Colonic mucosa (tissue), 4 donors: ENCODE measurements at regions not wholly inside any gene's neighbourhood (a gene's known extent, or its start where the extent isn't known, plus 50 kb on each side); places are given as distances from the start of the nearest gene placed in this dataset.

Experiments used
- DNase-seq: peaks from one replicate; pipeline ENCODE4 v3.0.0-alpha.2; 2020
- H3K27ac ChIP-seq: fragments of 200-600 bp; one replicate; pipeline ENCODE4 v1.8.0; 2021
- H3K27me3 ChIP-seq: fragments of 200-600 bp; one replicate; pipeline ENCODE4 v1.8.0; 2021
- H3K36me3 ChIP-seq: fragments of 200-600 bp; one replicate; pipeline ENCODE4 v1.8.0; 2021
- H3K4me1 ChIP-seq: fragments of 200-600 bp; one replicate; pipeline ENCODE4 v1.8.0; 2021; ENCODE audit warnings: mild to moderate bottlenecking
- H3K4me3 ChIP-seq: fragments of 200-600 bp; one replicate; pipeline ENCODE4 v1.8.0; 2021
- H3K9ac ChIP-seq, 2 donors: one replicate each; pipeline ENCODE4 v1.7.0; 2013; ENCODE audit warnings: control low read depth in 2 of 2, low read depth in 2 of 2, low read length in 2 of 2
- H3K9me3 ChIP-seq: fragments of 200-600 bp; one replicate; pipeline ENCODE4 v1.8.0; 2021
- intact Hi-C: fragments of 100-400 bp; cut with DNase I; formaldehyde crosslinking; loops from one replicate; pipeline ENCODE4 v1.14.1; 2022
- TF ChIP-seq, protein P1 (sequence below): fragments of 200-600 bp; IDR thresholded peaks from one replicate; pipeline ENCODE4 v1.8.0; 2022; ENCODE audit warnings: antibody characterized with exemption, mild to moderate bottlenecking
- donor health status: healthy.
- donor health status: DM: no; HTN: no; CAD: no.
- donor health status: DM: no; HTN: no; CAD: no.

DNA sequence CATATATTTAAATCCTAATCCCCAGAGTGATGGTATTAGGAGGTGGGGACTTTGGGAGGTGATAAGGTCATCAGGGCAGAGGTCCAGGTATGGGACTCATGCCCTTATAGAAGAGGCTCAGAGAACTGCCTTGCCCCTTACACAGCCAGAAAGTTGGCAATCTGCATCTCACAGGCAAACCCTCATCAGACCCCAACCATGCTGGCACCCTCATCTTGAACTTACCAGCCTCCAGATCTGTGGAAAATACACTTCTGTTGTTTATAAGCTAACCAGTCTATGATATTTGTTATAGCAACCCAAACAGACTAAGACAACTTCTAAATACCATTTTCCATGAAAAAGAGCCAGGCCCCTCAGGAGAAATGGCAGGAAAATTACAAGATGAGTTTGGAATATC, 69.3 kb upstream of the PRDX6 start:
- Histone ChIP-seq H3K27me3 (no peaks in the 10 kb centered on the region), H3K9ac (no peak overlapping the region), H3K36me3 (no peaks in the 10 kb centered on the region), H3K4me3 (no peak overlapping the region), H3K9me3 (no peaks in the 10 kb centered on the region), H3K4me1 (no peaks in the 10 kb centered on the region), H3K27ac (no peak overlapping the region)
- intact Hi-C loops: no loop called here
- DNase-seq: no peak
- TF ChIP-seq, protein P1, sequence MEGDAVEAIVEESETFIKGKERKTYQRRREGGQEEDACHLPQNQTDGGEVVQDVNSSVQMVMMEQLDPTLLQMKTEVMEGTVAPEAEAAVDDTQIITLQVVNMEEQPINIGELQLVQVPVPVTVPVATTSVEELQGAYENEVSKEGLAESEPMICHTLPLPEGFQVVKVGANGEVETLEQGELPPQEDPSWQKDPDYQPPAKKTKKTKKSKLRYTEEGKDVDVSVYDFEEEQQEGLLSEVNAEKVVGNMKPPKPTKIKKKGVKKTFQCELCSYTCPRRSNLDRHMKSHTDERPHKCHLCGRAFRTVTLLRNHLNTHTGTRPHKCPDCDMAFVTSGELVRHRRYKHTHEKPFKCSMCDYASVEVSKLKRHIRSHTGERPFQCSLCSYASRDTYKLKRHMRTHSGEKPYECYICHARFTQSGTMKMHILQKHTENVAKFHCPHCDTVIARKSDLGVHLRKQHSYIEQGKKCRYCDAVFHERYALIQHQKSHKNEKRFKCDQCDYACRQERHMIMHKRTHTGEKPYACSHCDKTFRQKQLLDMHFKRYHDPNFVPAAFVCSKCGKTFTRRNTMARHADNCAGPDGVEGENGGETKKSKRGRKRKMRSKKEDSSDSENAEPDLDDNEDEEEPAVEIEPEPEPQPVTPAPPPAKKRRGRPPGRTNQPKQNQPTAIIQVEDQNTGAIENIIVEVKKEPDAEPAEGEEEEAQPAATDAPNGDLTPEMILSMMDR: no peak

DNA sequence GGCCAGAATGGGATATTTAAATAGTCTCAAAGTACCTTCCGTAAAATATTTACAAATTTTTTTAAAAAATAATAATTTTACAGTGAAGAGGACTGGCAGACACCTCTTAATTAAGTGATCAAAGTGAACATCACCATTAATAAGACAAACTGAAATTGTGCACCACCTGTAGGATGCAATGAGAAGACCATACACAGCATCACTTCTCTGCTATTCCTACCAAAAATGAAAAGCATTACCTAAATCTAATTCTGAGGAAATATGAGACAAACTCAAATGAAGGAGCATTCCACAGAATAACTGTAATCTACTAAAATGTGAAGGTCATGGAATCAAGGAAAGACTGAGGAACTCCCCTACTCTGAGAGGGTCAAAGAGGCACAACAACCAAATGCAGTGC, 68.2 kb upstream of the PRDX6 start:
- Histone ChIP-seq H3K27me3 (no peaks in the 10 kb centered on the region), H3K27ac (no peak overlapping the region), H3K4me3 (no peak overlapping the region), H3K9ac (no peak overlapping the region), H3K4me1 (no peaks in the 10 kb centered on the region), H3K36me3 (no peaks in the 10 kb centered on the region), H3K9me3 (no peaks in the 10 kb centered on the region)
- TF ChIP-seq, protein P1: no peak
- no peak for DNase-seq
- intact Hi-C loops: no loop called here

DNA sequence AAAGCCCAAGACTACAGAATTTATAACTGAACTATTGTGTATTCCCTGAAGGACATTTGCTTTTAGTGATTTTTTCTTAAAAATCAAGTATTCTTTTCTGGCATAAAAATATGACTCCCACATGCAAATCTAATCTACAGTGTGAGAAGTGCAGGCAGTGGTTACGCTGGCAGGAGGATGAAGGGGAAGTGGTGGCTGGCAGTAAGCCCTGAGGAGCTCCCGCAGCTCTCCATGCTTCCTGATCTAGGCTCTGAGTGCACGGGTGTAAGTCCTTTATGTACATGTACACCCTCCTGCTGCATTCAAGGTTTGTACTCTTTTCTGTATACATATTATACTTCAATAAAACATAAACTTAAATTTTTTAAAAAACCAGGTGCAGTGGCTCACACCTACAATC, 67.5 kb upstream of the PRDX6 start:
- Histone ChIP-seq H3K27ac (no peak overlapping the region), H3K4me3 (no peak overlapping the region), H3K27me3 (no peaks in the 10 kb centered on the region), H3K9me3 (no peaks in the 10 kb centered on the region), H3K9ac (no peak overlapping the region), H3K36me3 (no peaks in the 10 kb centered on the region), H3K4me1 (no peaks in the 10 kb centered on the region)
- intact Hi-C loops: loop anchor here (10.0 kb wide), 1 partner anchor 665 kb away; no protein-coding TSS in a partner anchor
- TF ChIP-seq, protein P1: no peak
- no peak for DNase-seq

DNA sequence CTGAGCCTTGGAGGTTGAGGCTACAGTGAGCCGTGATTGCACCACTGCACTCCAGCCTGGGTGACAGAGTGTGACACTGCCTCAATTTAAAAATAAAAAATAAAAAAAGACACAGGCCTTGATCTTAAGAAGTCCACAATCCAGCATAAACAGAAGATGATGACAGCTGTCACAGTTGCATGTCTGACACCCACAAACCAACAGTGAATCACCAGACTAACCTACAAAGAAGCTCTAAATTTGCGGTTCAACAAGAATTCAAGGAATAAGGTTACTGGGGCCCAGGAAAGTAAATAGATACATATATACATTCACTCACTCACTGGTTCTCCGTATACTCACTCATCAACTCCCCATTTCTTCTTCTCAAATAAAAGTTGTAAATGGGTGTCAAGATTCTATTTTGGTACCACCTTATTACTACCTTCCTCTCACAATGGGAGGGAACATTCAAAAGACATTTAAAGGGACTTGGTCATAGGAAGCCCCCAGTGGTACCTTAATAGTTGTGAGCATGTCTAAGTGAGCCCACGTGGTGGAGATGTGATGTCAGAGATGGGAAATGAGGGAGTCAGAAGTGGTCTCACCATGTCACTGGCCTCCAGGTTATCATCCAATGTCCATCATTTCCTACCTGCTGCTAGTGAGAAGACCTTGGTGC, 66.9 kb upstream of the PRDX6 start:
- Histone ChIP-seq H3K36me3 (no peaks in the 10 kb centered on the region), H3K9ac (no peak overlapping the region), H3K4me1 (no peaks in the 10 kb centered on the region), H3K9me3 (no peaks in the 10 kb centered on the region), H3K27me3 (no peaks in the 10 kb centered on the region), H3K4me3 (no peak overlapping the region), H3K27ac (no peak overlapping the region)
- DNase-seq: no peak
- TF ChIP-seq, protein P1: no peak
- intact Hi-C loops: loop anchor here (10.0 kb wide), 1 partner anchor 665 kb away; no protein-coding TSS in a partner anchor

DNA sequence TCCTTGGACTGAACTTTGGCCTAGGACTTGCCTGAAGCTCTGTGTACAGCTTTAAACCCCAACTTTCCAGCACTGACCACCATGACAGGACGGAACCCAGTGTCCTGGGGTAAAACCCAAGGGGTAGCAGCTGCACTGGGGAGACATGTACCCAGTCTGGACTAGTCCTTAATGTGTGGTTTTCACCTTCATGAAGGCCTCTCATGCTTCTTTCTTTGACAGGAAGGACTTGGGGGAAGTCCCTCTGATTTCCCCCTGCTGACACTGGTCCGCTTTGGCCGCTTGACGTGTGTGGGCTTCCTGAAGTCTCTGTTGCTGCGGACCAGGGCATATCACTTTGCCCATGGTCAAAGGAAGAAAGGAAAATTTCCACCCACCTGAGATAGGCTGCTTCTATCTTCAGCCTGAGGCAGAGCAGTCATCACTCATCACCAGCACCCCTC, 66.3 kb upstream of the PRDX6 start:
- intact Hi-C loops: loop anchor here (10.0 kb wide), 1 partner anchor 666 kb away; no protein-coding TSS in a partner anchor
- no peaks in the 10 kb centered on the region for H3K4me1 ChIP-seq
- H3K4me3 ChIP-seq: no peak overlapping the region
- no peak overlapping the region for H3K9ac ChIP-seq
- no peaks in the 10 kb centered on the region for H3K27me3 ChIP-seq
- no peak overlapping the region for H3K27ac ChIP-seq
- no peak for DNase-seq
- TF ChIP-seq, protein P1: no peak
- H3K36me3 ChIP-seq: no peaks in the 10 kb centered on the region
- H3K9me3 ChIP-seq: no peaks in the 10 kb centered on the region
